GM19043 (cell line): ENCODE measurements at regions not wholly inside any gene's neighbourhood (a gene's known extent, or its start where the extent isn't known, plus 50 kb on each side); places are given as distances from the start of the nearest gene placed in this dataset.

Experiments
- ATAC-seq: cut with Tn5 transposase; IDR thresholded peaks from one replicate; pipeline ENCODE4 v1.9.1; 2021; ENCODE audit warnings: low read depth; ENCODE audit not compliant: unreplicated experiment

- no peak for ATAC-seq
Measured at GRCh38 chr7:68311958-68312357, 1286.3 kb upstream of the AUTS2 start.

DNA sequence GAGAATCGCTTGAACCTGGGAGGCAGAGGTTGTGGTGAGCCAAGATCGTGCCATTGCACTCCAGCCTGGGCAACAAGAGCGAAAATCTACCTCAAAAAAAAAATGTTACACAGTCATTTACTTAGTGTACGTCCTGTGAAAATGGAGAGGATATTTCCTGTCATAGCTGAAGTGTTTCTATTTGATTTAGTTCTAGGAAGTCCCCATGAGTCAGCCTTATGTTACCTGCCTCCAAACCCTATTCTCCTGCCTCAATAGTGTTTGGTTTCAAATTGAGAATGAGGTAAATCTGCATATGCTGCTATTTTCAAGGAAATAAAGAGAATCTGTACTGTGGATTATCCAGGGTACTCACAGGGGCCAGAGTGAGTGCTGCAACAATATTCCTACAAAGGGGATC, 1284.5 kb upstream of the AUTS2 start:
- ATAC-seq = no peak

- ATAC-seq = no peak
Measured at GRCh38 chr7:68314208-68314607, 1284.1 kb upstream of the AUTS2 start.

GRCh38 chr7:68317476-68317875, 1280.8 kb upstream of the AUTS2 start:
- no peak for ATAC-seq

GRCh38 chr7:68319061-68319460, 1279.2 kb upstream of the AUTS2 start:
- no peak for ATAC-seq

GRCh38 chr7:68321076-68321639, 1277.1 kb upstream of the AUTS2 start:
- ATAC-seq = no peak

DNA sequence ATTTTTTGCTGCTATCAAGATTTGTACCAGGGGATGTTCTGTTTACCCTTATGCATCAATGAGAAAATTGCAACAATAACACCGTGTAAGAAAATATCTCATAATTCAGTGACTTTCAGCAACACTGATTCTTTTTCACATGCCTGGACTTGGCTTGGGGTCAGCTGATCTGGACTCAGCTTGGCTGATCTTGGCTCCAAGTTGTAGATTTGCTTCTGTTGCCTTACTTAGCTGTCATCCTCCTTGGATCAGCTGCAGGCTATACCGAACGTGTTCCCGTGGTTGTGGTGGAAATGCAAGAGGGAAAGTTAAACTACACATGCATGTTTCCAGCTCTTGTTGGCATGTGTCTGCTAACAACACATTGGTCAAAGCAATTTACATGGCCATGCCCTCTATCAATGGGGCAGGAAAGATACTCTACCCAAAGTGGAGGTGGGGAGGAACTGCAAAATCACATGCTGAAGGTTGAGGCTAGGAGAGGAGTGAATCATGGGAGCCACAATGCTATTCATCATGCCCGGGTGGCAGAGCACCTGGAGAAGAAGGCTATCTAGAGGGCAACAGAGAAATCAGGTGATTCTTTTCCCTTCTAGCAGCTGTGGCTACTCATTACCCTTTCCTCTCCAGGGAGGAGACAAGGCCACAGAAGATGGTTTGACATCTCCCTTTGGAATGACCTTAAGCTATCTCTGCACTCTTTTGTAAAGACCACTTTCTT, 1276.3 kb upstream of the AUTS2 start:
- no peak for ATAC-seq

- no peak for ATAC-seq
Measured at GRCh38 chr7:68324621-68325020, 1273.7 kb upstream of the AUTS2 start.

- ATAC-seq = no peak
Measured at GRCh38 chr7:68334216-68334615, 1264.1 kb upstream of the AUTS2 start.

GRCh38 chr7:68334636-68335272, 1263.5 kb upstream of the AUTS2 start:
- ATAC-seq = no peak

DNA sequence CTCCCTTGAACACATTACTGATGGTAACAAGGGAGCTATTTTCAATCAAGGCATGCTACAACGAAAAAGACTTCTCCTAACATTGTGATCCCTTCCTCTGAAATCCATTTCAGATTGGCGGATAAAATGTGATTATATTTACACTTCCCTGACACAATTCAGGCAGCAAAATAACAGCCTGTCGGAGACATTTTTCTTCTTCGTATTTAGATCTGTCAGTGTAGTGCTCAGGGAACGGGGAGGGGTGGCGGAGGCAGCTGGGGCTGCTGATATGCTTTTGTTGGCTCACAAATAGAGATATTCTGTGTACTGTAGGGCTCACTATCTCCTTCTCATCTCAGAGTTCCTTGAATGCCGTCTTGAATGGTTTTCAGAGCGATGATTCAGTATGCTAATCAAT, 1261.7 kb upstream of the AUTS2 start:
- no peak for ATAC-seq

GRCh38 chr7:68348401-68348800, 1249.9 kb upstream of the AUTS2 start:
- ATAC-seq = no peak

- ATAC-seq = no peak
Measured at GRCh38 chr7:68362745-68363518, 1235.3 kb upstream of the AUTS2 start.

- ATAC-seq = no peak
Measured at GRCh38 chr7:68364886-68365625, 1233.2 kb upstream of the AUTS2 start.

DNA sequence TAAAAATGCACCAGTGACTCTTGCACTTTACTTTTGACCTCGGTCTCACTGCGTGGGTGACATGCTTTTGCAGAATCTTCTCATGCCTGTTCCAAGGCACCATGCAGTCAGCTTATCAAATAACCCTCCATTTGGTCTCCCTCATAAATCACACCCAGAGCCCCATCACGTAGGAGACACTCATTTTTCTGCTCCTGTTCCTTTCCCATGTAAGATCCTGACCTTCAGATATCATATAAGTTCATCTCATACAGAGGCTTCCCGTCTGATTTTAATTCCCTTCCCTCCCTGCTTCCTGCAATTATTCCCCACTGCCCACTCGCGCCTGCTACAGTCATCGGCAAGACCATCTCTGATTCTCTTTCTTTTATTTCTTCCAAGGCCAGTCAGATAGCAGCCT, 1226.3 kb upstream of the AUTS2 start:
- no peak for ATAC-seq

GRCh38 chr7:68376131-68376661, 1222.1 kb upstream of the AUTS2 start:
- ATAC-seq = no peak

DNA sequence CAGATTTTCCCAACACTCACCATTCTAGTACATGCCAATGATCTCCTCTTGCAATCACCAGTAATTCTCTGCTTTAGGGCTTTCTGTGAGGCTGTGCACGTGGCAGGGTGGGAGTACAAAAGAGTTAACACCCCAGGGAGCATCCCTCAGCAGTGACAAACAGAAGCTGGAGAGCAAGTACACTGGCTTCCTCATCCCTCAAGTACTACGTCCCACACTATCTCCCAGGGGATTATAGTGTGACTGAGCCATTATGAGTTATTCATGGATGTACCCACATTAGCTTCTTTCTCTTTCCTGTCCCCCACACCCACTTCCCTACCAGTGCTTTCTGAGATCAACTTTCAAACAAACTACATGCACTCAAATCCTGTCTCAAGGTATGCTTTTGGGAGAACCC, 1216.5 kb upstream of the AUTS2 start:
- no peak for ATAC-seq

GRCh38 chr7:68384581-68384980, 1213.7 kb upstream of the AUTS2 start:
- ATAC-seq = no peak

DNA sequence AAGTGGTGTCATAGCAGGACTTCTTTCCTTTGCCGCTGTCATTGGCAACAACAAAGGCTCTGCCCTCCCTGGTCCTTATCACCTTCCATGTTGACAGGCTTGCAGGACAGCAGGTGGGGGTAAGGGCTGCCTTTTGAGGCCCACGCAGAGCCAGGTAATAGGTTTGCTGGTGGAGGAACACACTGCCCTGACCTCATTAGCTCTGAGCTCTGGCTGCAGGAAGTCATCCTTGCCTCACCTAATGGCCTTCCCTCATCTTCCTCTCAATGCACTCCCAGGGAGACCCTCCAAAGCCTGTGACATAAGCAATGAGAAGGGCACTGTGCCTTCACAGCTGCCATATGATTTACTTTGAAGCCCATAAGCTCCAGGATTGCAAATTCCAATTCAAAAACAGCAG, 1205.2 kb upstream of the AUTS2 start:
- ATAC-seq = no peak

DNA sequence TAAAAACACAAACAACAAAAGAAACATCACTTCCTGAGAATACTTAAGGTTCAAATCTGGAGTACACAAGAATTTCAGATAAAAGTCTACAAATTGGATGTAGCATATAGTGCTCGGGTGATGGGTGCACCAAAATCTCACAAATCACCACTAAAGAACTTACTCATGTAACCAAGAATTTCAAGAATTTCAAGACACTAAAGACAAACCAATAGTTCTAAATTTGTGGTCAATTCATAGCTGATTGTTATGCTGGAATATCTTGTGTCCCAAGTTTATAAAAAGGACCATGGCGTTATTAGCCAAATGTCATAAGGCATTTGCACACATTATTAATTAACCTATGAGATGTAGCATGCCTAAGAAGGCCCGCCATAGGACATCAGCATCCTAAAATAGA, 1204.1 kb upstream of the AUTS2 start:
- ATAC-seq = no peak
